Tibial nerve (tissue), 4 donors: ENCODE measurements at regions not wholly inside any gene's neighbourhood (a gene's known extent, or its start where the extent isn't known, plus 50 kb on each side); places are given as distances from the start of the nearest gene placed in this dataset.

Experiments
- DNase-seq, 2 donors: peaks; one replicate each; pipeline ENCODE4 v3.0.0-alpha.2; 2019; ENCODE audit warnings: low spot score in 2 of 2
- H3K27ac ChIP-seq, 4 donors: fragments of 200-600 bp; sonication (generic) in 3 of 4; one replicate each; pipeline ENCODE4 v1.5.1; 2017 to 2019; ENCODE audit warnings: mild to moderate bottlenecking in 1 of 4
- H3K27me3 ChIP-seq, 2 donors: fragments of 200-600 bp; sonication (generic) in 1 of 2; one replicate each; pipeline versions ENCODE4 v1.5.1 to v1.6.0; 2017 to 2019
- H3K36me3 ChIP-seq, 3 donors: fragments of 200-600 bp; sonication (generic); one replicate each; pipeline ENCODE4 v1.5.1; 2018 to 2019
- H3K4me1 ChIP-seq, 4 donors: fragments of 200-600 bp; sonication (generic) in 3 of 4; one replicate each; pipeline ENCODE4 v1.5.1; 2017 to 2019
- H3K4me3 ChIP-seq, 4 donors: fragments of 200-600 bp; sonication (generic) in 3 of 4; one replicate each; pipeline ENCODE4 v1.5.1; 2017 to 2019; ENCODE audit warnings: mild to moderate bottlenecking in 1 of 4, moderate library complexity in 1 of 4
- H3K9me3 ChIP-seq, 4 donors: fragments of 200-600 bp; sonication (generic) in 3 of 4; one replicate each; pipeline ENCODE4 v1.5.1; 2017 to 2019
- EP300 ChIP-seq, 2 donors: sonication (generic); formaldehyde crosslinking; IDR thresholded peaks; one replicate each; pipeline ENCODE4 v1.6.1; 2017; ENCODE audit warnings: antibody characterized with exemption in 2 of 2, mild to moderate bottlenecking in 1 of 2
- POLR2A ChIP-seq, 2 donors: fragments of 450-650 bp; IDR thresholded peaks; one replicate each; pipeline ENCODE4 v1.6.1; 2017; ENCODE audit warnings: antibody characterized with exemption in 2 of 2, mild to moderate bottlenecking in 2 of 2, moderate library complexity in 2 of 2
- WGBS, 2 donors: methylation state at CpG; one replicate each; pipeline ENCODE4 v1.1.5; 2018; 5-methylcytosine and 5-hydroxymethylcytosine counted together
- TF ChIP-seq, protein P1 (sequence below), 5 experiments: fragments of 200-600 bp in 3 of 5; fragments of 450-650 bp in 2 of 5; sonication (generic) in 3 of 5; IDR thresholded peaks; one replicate each; pipeline ENCODE4 v1.5.1; 2016 to 2019; ENCODE audit warnings: antibody characterized with exemption in 5 of 5, mild to moderate bottlenecking in 3 of 5, moderate library complexity in 2 of 5

- TF ChIP-seq POLR2A (IDR thresholded peaks at IDR 0.05) (no peak), EP300 (IDR thresholded peaks at IDR 0.05) (peak in 1 of 2 donors; percentile 38)
- no peaks in the 10 kb centered on the region for H3K36me3 ChIP-seq
- H3K9me3 ChIP-seq, result no peaks in the 10 kb centered on the region
- 87 to 92% methylated on average over 2 of the region's 2 CpGs for WGBS, 2 donors
- no peak overlapping the region for H3K4me3 ChIP-seq
- H3K27me3 ChIP-seq, result no peaks in the 10 kb centered on the region
- H3K27ac ChIP-seq, result no peak overlapping the region
- H3K4me1 ChIP-seq, result no peaks in the 10 kb centered on the region
- DNase-seq, result no peak
Observed at GRCh38 chr5:117863586-117864296, 1124.6 kb downstream of the DTWD2 start.

DNA sequence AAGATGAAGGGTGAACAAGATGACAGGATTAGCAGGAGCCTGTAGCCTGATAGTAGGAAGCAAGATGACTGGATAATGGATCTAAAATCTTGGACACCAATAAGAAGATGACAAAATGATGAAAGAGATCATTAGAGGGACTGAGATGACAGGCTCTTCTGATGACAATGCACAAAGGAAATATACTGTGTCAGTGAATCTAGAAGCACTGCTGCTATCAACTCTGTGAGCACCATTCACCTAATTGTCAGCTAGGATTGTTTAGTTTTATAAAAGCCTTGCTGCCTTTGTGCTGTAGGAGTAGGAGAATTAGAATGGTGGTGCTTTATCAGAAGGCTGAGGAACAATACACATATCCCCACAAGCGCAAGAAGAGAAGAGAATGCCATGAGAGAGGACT is 1127.8 kb downstream of the DTWD2 start:
- 93 to 94% methylated on average over 1 of the region's 1 CpG for WGBS, 2 donors
- no peaks in the 10 kb centered on the region for H3K36me3 ChIP-seq
- H3K4me3 ChIP-seq, result no peak overlapping the region
- DNase-seq, result no peak
- TF ChIP-seq EP300 (IDR thresholded peaks at IDR 0.05), result no peak
- TF ChIP-seq POLR2A (IDR thresholded peaks at IDR 0.05), result no peak
- TF ChIP-seq, protein P1, sequence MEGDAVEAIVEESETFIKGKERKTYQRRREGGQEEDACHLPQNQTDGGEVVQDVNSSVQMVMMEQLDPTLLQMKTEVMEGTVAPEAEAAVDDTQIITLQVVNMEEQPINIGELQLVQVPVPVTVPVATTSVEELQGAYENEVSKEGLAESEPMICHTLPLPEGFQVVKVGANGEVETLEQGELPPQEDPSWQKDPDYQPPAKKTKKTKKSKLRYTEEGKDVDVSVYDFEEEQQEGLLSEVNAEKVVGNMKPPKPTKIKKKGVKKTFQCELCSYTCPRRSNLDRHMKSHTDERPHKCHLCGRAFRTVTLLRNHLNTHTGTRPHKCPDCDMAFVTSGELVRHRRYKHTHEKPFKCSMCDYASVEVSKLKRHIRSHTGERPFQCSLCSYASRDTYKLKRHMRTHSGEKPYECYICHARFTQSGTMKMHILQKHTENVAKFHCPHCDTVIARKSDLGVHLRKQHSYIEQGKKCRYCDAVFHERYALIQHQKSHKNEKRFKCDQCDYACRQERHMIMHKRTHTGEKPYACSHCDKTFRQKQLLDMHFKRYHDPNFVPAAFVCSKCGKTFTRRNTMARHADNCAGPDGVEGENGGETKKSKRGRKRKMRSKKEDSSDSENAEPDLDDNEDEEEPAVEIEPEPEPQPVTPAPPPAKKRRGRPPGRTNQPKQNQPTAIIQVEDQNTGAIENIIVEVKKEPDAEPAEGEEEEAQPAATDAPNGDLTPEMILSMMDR (IDR thresholded peaks at IDR 0.05), result no peak
- no peaks in the 10 kb centered on the region for H3K27me3 ChIP-seq
- no peaks in the 10 kb centered on the region for H3K4me1 ChIP-seq
- no peaks in the 10 kb centered on the region for H3K9me3 ChIP-seq
- H3K27ac ChIP-seq, result no peak overlapping the region

DNA sequence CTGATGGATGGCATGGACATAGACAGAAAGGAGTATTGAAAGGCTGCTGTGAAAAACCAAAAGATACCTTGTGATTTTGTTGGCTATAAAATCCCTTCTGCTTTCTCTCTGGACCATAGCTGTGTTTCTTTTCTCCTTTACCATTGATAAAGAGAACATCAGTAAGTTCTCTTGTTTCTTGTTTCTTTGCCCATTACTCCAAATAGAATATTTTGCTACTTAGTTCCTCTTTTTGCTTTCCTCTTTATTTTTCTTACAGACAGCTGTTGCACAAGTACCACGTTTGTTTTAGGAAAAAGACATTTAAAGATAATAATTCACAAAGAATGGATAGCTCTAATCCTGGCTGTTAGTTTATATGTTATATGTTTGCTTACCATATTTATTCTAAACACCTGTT is 1129.2 kb downstream of the DTWD2 start:
- Histone ChIP-seq H3K27me3 (no peaks in the 10 kb centered on the region), H3K4me1 (no peaks in the 10 kb centered on the region), H3K9me3 (no peaks in the 10 kb centered on the region), H3K36me3 (no peaks in the 10 kb centered on the region), H3K4me3 (no peak overlapping the region), H3K27ac (no peak overlapping the region)
- DNase-seq, result no peak
- 35 to 38% methylated on average over 1 of the region's 1 CpG for WGBS, 2 donors
- no peak for TF ChIP-seq POLR2A (IDR thresholded peaks at IDR 0.05)
- TF ChIP-seq EP300 (IDR thresholded peaks at IDR 0.05), result no peak
- TF ChIP-seq, protein P1 (IDR thresholded peaks at IDR 0.05), result no peak

DNA sequence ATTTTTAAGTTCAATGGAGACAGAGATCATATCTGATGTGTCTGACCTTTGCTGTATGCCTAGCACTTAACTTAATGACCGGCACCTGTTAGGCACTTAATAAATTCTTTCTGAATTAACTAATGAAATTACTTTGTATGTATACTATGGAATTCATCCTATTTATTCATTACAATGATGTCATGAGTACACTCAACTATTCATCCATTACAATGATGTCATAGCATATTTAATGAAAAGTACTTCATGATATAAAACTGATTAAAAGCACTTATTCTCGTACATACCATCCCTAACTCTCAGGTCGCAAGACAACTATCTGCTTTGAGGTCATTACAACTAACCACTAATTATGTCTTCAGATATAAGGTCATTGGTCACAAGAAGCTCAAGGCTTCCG is 1131.6 kb downstream of the DTWD2 start:
- Histone ChIP-seq H3K9me3 (no peaks in the 10 kb centered on the region), H3K36me3 (no peaks in the 10 kb centered on the region), H3K27ac (no peak overlapping the region)

DNA sequence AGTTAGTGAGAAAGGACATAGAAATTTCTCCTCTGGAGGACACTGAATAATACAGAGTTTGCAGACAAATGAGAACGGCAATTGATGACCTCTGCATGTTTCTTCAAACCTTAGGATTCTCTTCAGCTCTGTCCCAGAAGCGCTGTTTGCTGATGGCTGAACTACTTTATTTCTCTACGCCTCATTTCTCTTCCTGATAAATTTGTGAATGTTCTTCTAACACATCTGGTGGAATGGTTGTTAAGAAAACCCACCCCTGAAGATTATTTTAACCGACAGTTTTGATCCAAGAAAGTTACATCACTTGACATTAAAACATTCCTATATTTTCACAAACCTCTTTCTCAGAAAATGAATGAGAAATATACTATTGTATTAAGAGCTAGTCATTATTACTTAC is 1150.6 kb downstream of the DTWD2 start:
- H3K9me3 ChIP-seq, result peaks cover 0 to 8% (median 0%) of the 10 kb centered on the region in 4 donors
- TF ChIP-seq, protein P1 (IDR thresholded peaks at IDR 0.05), result no peak
- no peak for TF ChIP-seq EP300 (IDR thresholded peaks at IDR 0.05)
- no peak for TF ChIP-seq POLR2A (IDR thresholded peaks at IDR 0.05)
- DNase-seq, result no peak
- 62 to 72% methylated on average over 4 of the region's 4 CpGs for WGBS, 2 donors
- no peaks in the 10 kb centered on the region for H3K36me3 ChIP-seq
- H3K4me3 ChIP-seq, result no peak overlapping the region
- H3K27me3 ChIP-seq, result no peaks in the 10 kb centered on the region
- no peaks in the 10 kb centered on the region for H3K4me1 ChIP-seq
- H3K27ac ChIP-seq, result no peak overlapping the region

More for the DNA sequence above, 1131.6 kb downstream of the DTWD2 start:
- DNase-seq, result no peak
- WGBS, 2 donors, result 76 to 85% methylated on average over 4 of the region's 4 CpGs
- H3K4me3 ChIP-seq, result no peak overlapping the region
- H3K27me3 ChIP-seq, result no peaks in the 10 kb centered on the region
- TF ChIP-seq, protein P1 (IDR thresholded peaks at IDR 0.05), result no peak
- no peak for TF ChIP-seq EP300 (IDR thresholded peaks at IDR 0.05)
- TF ChIP-seq POLR2A (IDR thresholded peaks at IDR 0.05), result no peak
- no peaks in the 10 kb centered on the region for H3K4me1 ChIP-seq
